GM19395 (cell line): ENCODE measurements at regions not wholly inside any gene's neighbourhood (a gene's known extent, or its start where the extent isn't known, plus 50 kb on each side); places are given as distances from the start of the nearest gene placed in this dataset.

Source experiments
- ATAC-seq: cut with Tn5 transposase; IDR thresholded peaks from one replicate; pipeline ENCODE4 v1.9.1; 2021; ENCODE audit warnings: mild to moderate bottlenecking, moderate library complexity; ENCODE audit not compliant: unreplicated experiment

GRCh38 chr9:90979138-90979551, 177.5 kb downstream of the SYK start:
- ATAC-seq = no peak

DNA sequence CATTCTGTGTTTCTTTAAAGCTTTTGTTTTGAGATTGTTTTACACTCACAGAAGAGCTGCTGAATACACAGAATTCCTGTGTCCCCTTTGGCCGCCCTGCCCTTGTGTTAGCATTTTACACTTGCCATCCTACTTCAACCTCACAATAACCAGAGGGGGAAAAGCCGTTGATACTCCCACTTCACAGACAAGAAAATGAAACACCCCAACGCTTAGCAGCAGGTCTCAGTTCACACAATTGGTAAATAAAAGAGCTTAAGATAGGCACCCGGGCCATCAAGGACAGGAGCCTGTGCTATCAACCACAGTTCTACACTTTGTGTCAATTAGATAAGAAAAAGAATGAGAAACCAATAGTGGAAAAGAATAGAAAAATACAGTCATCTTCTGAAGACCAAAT, 178.0 kb downstream of the SYK start:
- ATAC-seq = no peak

GRCh38 chr9:90981726-90982125, 180.1 kb downstream of the SYK start:
- no peak for ATAC-seq

DNA sequence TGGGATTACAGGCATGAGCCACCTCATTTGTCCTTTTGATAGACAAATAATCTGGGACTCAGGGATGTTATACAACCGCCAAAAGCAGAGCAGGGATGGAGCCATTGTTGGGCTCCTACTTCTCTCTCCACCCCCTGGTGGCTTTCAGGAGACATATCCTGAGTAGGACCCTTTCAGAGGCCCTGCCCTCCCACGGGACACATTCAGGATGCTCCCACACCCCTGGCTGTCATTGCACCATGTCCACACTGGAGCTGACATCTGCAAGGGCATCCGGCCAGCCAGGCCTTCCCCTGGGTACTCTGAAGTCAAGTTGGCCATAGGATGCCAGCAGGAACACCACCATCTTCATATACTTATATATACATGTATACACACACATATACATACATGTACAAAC, 181.8 kb downstream of the SYK start:
- ATAC-seq = no peak

GRCh38 chr9:90985631-90986030, 184.0 kb downstream of the SYK start:
- no peak for ATAC-seq

- ATAC-seq = no peak
These were observed 184.5 kb downstream of the SYK start for GRCh38 chr9:90986161-90986560.

DNA sequence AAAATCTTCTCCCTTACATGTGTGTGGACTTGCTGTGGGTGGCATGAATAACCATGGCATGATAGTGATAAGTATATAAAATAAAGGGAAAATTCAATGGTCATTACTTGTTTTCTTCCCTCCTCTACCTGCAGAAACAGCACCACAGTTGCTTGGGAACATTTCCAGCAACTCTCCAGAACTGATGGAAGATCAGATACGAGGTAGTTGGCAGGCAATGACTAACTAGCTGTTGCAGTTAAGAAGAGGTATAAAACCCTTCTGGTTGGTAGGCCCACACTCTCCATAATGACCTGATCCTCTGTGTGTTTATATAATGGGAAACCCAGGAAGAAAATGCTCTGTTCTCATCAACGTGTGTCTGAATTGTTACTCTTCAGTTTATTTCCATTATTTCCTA, 185.9 kb downstream of the SYK start:
- no peak for ATAC-seq

GRCh38 chr9:90988318-90988717, 186.7 kb downstream of the SYK start:
- ATAC-seq = no peak

- ATAC-seq = no peak
These were observed 190.3 kb downstream of the SYK start for GRCh38 chr9:90991953-90992352.

GRCh38 chr9:90995516-90995915, 193.9 kb downstream of the SYK start:
- ATAC-seq = no peak

GRCh38 chr9:90996154-90997065, 194.8 kb downstream of the SYK start:
- no peak for ATAC-seq

- no peak for ATAC-seq
These were observed 197.0 kb downstream of the SYK start for GRCh38 chr9:90998573-90998972.

- ATAC-seq = no peak
These were observed 198.1 kb downstream of the SYK start for GRCh38 chr9:90999425-91000397.

DNA sequence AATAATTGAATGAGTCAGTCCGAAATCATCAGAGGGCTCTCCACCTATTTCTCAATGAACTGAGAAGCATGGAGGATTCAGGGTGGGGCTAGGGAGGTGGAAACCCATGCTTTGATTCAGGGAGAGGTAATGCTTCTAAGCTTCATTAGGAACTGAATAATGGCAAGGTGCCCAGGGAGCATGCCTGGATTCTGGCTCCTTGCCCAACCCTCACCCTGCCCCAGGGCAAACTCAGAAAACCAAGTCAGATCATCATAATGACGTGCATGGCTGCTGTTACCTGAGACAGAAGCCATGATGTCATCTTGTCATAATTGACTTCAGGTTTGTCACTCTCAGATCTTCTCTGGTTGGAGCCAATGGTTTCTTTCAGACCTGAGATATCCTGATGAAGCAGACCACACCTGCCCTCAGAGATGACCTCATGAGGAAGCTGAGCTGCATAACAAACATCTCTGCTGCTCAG, 199.6 kb downstream of the SYK start:
- ATAC-seq = no peak

DNA sequence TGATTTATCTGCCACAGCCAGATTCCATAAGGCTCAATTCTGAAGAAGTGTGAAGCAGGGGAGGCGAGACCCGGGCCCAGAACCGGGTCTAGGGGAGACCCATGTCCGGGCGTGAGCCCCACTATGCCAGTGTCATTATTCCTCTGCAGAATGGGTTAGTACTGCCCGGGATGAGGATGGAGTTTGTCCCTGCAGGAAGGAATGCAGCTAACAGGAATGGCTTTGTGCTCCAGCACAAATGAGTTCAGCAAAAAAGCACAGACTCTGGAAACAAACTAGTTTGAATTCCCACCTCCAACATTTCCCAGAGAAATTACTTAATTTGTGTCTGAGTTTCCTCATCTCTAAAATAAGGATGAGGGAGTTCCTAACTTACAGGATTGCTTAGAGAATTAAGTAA, 202.9 kb downstream of the SYK start:
- no peak for ATAC-seq

DNA sequence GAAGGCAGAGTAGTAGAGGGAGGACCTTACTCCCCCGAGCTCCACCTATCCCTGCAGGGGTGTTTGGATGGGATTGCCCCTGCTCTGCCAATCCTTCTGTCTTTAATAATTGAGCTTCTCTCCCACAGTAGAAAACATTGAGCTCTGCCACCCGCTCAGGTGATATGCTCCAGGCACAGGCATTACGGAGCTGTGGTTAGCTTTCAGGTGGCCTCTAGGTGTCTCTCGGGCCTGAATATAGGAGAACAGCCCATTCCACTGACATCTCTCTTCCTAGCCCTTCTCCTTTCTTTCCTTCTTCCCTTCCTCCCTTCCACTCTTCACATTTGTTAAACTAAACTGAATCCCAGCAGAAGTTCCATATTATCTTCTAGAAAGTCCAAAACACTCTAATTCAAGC, 203.4 kb downstream of the SYK start:
- ATAC-seq = no peak

- ATAC-seq = no peak
These were observed 204.4 kb downstream of the SYK start for GRCh38 chr9:91006046-91006445.

DNA sequence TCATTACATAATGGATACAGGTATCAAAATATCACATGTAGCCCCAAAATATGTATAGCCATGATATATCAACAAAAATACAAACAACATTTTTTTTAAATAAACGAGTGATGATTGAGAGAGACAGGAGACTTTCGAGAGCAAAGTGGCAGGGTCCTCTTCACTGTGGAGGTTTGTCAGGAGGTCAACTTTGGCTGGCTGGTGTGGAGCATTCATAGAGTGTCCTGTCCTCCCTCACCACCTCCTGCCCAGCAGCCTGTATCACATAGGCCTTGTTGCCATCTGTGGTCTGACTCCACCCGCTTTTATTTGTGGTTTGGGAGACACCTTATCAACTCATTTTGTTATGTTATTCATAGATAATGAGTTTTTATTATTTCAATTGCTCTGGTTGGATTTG, 206.9 kb downstream of the SYK start:
- no peak for ATAC-seq

GRCh38 chr9:91011891-91012290, 210.3 kb downstream of the SYK start:
- no peak for ATAC-seq

- no peak for ATAC-seq
These were observed 211.6 kb downstream of the SYK start for GRCh38 chr9:91012933-91013841.

DNA sequence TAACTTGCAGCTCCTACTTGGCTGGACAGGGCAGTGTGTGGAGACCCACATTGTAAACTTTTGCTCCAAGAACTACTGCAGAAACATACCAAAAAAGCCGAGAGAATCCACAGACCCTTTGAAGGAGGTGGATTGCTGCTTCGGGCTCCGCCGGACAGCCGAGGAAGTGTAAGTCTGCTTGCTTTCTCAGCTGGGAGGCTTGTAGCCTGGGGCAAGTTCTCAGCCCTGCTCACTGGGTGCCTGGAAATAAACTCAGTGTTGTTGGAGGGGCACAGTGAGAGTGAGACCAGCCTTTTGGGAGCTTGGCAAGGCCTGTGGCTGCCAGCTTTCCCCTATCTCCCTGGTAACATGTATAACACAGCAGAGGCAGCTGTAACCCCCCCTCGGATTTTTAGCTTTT, 215.6 kb downstream of the SYK start:
- no peak for ATAC-seq
